ENCODE measurements at regions not wholly inside any gene's neighbourhood (a gene's known extent, or its start where the extent isn't known, plus 50 kb on each side); places are given as distances from the start of the nearest gene placed in this dataset.
"Not testable (repeated sequence)": the region's sequence is repeated elsewhere in the genome, so short reads cannot be mapped to it uniquely, and the experiment has no call there.

DNA sequence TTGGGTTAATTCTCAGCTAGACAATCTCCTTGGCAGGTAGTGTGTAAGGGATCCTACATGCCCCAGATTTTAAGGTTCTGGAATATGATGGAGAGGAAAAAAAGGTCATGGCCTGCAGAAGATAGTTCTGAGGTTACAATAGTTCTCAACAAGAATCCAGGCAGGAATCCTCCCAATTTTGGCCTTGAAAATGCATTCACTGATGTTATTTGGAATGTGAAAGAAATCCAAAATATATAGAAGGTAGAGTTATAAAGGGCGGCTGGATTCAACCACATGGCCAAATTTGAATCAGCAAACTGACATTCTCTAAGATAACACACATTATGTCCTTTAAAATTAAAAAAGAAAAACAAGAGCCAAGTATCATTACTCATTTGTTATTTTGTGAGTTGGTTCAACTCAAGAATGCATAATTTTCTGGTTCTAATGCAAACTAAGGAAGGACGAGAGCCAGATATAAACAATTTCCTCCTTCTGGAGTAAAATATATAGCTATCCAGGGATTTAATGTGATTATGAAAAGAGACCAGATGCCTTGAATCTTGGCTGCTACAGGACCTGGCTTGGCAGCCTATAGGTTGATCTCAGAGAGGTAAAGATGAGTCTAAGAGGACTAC lies 177.0 kb upstream of the G2E3 start:
- no peak for DNase-seq

DNA sequence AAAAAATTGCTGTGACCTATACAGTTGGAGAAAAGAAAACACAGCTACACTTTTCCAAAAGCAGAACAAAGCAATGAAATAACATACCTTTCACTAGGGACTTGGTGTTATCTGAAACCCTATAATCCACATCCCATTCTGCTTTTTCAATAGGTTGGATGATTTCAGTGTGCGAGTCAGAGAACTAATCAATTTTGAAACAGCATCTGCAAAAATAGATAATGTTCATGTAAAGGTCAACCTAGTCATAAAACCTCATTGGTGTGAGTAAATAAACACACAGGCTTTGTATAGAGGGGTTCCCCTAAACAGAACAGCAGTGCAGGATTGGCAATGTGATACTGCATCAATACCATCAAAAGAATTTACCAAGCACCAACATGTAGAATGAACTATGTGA lies 173.0 kb upstream of the G2E3 start:
- no peak for DNase-seq

DNA sequence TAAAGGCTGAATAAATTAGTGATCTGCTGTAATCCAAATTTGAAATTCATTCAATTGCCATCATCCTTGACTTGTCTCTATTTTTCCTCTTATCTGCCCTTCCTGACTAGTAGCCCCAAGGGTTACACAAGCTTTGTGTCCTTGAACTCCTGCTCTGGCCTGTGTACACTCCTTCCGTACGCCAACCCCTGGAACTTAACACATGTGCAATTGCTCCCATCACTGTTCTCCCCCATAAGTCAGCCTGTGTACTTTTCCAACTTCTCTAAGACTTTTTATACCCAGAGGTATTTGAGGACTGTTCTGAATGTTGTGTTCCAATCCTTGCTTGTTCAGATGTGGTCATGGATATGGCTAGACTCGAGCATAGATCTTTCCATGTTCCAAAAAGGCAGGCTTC lies 171.1 kb upstream of the G2E3 start:
- no peak for DNase-seq

DNA sequence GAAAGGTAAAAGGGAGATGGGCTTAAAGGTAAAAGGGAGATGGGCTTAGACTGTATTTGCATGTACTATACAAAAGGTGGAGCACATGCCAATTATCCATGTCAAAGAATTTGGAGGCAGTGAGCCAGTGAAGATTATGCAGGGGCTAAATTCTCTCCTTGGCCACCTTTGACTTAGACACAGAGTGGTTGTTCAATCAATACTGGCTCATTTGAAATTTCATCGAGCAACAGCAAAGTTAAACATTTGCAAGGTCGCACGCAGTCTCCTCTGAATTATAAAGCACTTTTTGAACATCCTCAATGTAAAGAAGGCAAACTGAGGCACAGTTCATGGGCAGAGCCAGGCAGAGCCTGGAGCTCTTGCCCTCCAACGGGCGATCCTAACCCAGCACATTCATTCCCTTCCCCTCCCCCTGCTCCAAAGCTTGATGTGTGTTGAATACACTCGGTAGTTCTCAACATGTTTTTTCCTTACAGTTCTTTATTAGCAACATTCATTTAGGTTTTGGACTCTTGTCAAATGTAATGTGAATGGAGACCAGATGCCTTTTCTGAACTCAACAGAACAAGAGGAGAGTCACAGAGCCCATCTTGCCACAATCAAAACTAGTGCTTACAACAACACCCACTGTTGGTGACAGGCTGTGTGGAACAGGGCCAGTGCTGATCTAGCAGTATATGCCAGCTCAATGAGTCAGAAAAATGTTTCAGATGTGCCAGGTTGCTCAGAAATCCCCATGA lies 169.7 kb upstream of the G2E3 start:
- DNase-seq: no peak

DNA sequence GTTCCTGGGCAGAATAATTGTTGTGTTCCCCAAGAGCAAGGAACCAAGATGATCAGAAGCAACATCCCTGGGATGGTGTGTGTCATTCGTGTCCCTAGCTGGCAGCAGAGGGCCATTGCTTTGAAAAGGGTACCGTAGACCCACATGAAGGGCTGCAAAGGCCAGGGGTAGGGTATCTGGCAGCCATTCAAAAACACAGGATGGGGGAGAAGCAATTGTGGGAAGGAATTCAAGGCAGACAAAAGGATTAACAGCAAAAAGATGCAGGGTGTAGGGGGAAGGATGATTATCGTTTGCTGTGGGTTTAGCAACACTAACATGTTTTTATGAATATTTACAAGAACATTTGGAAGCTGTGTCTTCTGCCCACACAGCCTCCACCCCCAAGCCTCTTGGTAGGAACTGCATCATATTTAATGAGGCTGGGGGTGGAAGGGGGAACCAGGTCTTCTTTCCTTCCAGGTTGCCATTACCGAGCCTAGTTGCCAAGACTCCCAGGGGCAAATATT lies 169.0 kb upstream of the G2E3 start:
- DNase-seq: no peak

DNA sequence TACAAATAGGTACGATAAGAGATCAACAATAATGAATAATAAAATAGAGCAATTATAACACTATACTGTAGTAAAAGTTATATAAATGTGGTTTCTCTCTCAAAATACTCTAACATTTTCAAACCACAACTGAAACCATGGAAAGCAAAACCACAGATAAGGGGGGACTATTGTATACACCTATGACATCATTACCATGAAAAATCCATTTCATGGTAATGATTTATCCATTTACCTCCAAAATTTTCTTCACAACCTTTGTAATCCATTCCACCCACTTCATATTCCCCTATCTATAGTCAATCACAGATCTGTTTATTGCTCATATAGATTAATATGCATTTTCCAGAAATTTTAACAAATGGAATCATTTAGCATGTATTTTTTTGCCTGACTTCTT lies 163.9 kb upstream of the G2E3 start:
- DNase-seq: no peak

DNA sequence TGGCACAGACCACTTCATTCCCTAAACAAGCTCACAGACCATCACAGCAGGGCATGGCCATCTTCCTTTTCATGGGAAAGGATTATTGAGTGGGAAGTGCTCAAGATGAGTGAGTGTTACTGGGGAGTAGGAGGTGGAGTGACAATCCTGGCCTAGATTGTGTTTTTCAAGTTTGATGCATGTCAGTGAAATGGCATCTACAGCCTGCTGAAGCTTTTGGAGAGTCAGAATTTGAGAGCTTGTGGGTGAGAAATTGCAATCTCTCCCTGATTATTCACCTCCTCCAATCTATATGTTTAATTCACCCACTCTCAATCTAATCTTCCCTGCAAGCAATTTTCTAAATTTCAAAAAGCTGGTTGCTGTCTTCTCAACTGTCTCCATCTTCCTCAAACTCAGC lies 156.1 kb upstream of the G2E3 start:
- no peak for DNase-seq

DNA sequence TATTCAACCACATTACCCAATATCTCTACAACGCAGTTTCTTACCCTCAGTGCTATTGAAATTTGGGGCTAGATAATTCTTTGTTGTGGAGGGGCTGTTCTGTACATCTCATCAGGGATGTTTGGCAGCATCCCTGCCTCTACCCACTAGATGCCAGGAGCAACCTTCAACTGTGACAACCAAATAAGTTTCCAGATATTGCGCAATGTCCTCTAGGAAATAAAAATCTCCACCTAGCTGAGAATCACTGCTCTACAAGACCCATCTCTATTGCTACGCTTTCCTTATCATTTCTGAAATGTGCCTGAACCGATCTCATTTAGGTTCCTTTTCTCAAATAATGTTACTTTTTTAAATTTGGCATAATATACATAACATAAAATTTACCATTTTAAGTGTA lies 155.2 kb upstream of the G2E3 start:
- DNase-seq: no peak

DNA sequence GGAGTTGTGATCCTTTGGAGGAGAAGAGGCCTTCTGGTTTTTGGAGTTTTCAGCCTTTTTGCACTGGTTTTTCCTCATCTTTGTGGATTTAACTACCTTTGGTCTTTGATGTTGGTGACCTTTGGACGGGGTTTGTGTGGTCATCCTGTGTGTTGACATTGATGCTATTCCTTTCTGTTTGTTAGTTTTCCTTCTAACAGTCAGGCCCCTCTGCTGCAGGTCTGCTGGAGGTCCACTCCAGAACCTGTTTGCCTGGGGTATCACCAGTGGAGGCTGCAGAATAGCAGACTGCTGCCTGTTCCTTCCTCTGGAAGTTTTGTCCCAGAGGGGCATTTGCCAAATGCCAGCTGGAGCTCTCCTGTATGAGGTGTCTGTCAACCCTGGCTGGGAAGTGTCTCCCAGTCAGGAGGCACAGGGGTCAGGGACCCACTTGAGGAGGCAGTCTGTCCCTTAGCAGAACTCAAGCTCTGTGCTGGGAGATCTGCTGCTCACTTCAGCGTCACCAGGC lies 149.4 kb upstream of the G2E3 start:
- DNase-seq: not testable (repeated sequence)

DNA sequence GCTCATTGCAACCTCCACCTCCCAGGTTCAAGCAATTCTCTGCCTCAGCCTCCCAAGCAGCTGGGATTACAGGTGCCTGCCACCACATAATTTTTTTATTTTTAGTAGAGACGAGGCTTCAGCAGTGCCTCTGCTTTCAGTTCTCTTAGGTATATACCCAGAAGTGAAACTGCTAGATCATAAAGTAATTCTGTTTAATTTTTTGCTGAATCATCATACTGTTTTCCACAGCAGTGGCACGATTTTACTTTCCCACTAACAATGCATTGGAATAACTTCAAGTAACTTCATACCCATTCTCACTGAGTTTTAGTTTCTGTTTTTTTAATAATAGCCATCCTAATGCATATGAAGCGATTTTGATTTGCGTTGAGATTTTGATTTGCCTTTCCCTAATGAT lies 148.0 kb upstream of the G2E3 start:
- DNase-seq: no peak

DNA sequence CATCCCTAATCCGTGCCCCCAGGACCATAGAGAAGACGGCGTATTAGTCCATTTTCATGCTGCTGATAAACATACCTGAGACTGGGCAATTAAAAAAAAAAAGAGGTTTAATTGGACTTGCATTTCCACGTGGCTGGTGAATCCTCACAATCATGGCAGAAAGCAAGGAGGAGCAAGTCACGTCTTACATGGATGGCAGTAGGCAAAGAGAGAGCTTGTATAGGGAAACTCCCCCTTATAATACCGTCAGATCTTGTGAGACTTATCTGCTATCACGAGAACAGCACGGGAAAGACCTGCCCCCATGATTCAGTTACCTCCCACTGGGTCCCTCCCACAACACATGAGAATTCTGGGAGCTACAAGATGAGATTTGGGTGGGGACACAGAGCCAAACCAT lies 145.8 kb upstream of the G2E3 start:
- DNase-seq: not testable (repeated sequence)

DNA sequence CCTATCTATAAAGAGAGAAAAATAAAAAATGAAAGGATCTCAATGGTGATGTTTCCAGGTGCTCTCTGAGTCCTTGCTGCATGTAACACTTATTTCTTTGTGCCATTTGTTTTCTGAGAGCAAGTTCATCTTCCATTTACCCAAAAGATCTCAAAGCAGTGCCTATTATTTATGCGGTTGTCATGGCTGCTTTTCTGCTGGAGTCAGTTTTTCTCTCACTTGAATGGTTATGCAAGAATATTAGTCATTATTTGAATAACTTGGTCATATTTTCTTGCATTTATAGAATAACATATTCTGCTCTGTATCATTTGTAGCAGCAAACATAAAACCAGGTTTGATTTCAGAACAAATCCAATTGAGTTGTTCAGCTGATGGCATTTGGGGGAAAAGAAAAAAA lies 141.8 kb upstream of the G2E3 start:
- DNase-seq: no peak

DNA sequence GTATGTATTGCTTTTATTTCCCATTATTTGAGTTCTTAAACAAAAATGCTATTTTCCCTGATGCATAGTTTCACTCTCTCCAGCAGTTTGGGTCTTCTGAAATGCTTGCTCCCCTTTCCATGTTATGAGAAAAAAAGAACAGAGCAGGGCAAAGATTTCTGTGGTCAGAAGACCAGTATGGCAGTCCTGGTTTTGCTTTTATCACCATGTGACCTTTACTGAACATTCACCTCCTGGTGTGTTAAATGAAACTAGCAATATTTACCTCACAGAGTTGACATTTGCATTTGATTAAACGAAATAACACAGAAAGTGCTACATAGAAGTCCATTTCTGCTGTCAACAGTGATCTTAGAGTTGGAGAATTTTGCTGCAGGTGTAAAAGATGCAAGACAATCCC lies 141.0 kb upstream of the G2E3 start:
- no peak for DNase-seq

DNA sequence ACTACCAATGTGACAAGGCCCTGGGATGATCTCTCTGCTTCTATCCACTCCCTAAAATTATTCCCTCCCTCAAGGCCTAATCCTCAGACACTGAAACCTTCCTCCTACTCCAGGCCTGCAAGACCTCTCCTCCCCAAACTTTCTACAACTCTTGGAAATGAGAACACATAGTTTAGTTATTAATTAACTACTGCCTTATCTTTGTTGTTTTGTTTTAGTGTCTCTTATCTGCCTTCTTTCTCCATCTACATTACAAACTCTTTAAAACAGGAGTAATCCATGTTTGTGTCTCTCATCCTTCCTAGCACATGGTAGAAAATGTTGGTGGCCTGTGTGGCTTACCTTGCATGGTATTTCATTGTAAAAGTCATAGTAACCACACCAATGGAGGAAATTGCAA lies 139.9 kb upstream of the G2E3 start:
- no peak for DNase-seq

DNA sequence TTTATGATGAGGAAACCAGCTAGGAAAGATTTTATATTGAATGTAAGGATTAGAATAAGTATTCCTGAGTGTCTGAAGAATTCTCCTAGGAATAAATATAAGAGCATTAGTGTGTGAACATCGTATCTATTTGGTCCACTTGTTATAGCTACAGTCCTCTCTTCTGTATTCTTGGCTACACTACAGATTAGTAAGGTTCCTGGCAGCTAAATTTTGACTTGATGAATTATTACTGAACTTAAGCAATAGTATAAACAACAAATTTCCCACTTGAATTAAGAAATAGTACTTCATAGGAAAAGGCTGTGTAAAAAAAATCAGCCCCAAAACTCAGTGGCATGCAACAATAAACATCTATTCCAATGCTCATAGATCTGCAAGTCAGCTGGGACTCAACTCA lies 138.4 kb upstream of the G2E3 start:
- no peak for DNase-seq

DNA sequence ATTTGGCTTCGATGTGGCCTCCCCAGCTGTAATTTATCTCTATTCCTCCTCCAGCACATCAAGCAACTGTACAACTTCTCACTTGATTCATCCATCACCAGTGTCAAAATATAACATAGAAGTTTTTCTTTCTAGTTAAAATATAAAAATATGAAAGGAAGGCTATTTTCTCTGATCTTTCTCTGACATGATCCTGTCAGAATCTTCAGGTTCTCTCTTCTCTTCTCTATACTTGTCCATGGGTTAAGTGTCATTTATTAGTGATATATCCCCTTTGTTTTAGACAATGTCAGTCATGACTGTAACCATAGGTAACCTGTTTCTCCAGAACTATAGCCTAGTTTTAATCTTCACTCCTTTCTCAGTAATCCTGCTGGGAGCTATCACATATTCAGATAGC lies 132.5 kb upstream of the G2E3 start:
- no peak for DNase-seq

DNA sequence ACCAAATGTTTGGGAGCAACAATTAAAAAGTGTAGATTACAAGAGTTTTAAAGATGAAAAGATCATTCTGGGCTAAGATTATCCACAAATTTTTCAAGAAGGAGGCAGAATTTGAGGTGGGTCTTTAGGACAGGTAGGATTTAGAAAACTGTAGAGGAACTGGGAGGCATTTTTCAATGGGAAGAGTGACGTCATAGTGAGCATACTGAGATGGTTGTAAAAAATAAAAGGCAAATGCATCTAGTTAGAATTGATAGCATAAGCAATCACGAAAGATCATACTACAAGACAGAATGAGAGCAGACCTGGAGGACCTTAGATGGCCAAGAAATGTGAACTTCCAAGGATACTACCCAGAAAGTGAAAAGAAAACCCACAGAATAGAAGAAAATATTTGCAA lies 131.6 kb upstream of the G2E3 start:
- no peak for DNase-seq

DNA sequence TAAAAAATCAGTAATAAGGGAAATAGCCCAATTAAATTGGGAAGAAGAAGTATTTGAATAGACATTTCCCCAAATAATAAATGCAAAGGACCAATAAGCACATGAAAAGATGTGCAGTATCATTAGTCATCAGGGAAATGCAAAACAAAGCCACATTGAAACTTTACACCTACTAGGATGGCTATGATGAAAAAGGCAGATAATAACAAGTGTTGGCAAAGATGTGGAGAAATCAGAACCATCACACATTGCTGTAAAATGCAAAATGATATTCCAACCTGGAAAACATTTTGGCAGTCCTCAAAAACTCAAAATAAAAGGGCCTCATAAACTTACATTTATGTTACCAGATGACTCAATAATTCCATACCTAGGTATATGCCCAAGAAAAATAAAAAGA lies 131.1 kb upstream of the G2E3 start:
- DNase-seq: no peak

DNA sequence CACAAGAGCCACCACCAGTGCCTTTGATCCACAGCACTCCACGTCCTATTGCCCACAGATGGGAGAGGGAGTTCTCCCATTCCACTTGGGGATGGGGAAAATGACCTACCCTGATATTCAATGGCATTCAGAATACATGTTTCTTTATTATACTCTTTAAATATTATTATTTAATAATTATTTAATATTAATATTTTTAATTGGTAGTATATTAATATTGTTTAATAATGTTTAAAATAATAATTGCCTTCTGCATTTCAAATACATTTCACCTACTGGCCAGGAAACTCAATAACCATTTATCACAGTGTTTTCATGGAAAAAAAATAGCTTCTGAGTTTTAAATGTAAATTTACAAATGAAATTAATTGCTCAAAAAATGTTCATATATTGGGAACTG lies 127.4 kb upstream of the G2E3 start:
- DNase-seq: no peak

DNA sequence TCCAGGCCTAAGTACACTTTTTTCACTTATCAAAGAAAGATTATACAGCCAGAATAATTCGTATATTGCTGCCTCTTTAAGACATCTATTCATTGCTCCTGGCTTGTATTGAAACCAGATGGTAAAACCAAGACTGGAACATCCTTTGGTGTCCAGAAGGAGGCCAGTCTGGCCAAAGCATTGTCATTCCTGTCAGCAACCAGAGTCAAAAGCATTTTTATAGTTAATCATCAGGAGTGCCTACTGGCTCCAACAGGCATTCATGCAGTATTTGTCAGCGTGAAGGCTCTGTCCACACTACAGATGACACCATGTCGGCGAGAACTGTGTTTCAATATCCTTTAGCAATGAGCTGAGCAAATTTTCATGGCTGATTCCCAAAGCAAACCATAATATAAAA lies 118.0 kb upstream of the G2E3 start:
- DNase-seq: no peak

DNA sequence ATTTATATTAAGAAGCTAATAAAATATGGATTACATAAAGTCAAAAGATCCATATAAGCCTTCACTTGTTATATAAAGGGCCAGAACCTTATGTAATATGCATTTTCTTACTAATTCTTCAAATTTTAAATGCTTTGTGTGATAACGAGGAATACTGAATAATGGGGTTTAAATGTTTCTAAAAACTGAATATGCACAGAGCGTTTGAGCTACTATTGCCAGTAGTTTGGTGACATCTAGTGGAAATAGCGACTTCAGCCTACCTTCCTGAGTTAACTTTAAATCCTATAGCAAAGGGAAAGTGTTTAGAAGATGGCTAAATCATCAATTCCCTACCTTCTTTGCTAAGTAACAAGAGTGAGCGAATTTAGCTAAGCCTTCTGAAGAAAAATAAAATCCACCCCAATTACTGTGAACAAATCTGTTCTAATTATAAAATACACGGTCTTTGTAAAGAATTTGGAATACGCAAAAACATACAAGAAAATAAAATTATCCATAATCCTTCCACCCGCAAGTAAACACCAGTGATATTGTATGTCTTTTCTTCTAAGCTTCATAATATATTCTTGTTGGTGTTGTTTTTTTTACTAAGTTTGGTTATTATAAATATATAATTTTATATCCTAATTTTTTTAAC lies 115.5 kb upstream of the G2E3 start:
- peak; percentile 31 for DNase-seq

DNA sequence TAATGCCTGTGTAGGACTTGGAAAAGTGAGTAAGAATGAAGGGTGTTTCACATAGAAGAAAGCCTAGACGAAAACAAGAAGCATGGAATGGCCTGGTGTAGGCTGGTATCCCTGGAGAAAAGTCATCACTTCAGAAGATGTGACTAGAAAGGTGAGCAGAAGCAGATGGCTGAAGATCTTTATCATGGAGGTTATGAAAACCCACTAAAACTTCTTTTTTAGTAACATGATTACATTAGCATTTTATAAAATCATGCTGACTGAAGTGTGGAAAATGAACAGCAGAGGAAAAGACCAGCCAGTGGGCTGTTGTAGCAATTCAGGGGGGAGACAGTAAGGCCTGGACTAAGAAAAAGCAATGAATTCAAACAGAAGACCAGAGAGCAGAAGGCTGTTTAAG lies 114.5 kb upstream of the G2E3 start:
- no peak for DNase-seq

DNA sequence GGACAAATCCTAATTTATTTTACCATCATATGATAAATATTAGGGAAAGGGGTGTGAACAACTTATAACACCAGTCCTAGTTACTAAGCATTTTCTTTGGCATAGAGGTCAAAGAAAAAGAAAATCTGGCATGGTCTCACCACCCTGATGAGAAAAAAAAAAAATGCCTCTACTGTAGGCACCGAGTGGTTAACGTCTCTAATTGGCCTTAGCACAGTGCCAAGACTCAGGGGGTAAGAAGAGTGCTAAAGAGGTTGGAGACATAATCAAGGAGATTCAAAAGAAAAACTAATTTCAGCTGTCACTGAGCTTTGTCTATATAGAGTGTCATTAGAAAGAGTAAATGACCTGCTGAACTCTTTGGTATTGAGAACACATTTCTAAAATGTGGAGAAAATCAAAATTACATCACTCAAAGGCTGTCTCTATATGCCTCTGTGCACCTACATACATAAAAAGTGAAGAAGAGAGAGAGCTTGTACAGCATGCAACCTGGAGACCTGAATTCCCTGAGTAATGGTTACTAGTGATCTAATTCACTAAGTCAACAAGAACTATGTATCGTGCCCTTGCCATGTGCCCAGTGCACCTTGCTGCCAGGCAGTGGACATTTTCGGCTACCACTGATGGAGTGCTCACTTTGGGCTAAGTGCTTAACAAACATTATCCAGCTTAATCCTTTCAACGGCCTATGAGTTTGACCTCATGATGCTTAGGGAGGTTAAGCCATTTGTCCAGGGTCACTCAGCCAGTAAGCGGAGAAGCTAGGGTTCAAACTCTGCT lies 113.8 kb upstream of the G2E3 start:
- DNase-seq: no peak

Measured in hematopoietic multipotent progenitor cell treated with erythropoietin and hydrocortisone succinate and interleukin-3 and kit ligand, for 8 days (in vitro differentiated cells).